Aorta (tissue), 5 donors: ENCODE measurements at regions not wholly inside any gene's neighbourhood (a gene's known extent, or its start where the extent isn't known, plus 50 kb on each side); places are given as distances from the start of the nearest gene placed in this dataset.

Source experiments
- ATAC-seq: fragments of 200-7000 bp; cut with Tn5 transposase; one replicate; pipeline ENCODE4 v1.9.1; 2022; ENCODE audit warnings: moderate library complexity; ENCODE audit not compliant: low FRiP score
- DNase-seq, 2 donors: peaks; one replicate each; pipeline ENCODE4 v3.0.0-alpha.2; 2020
- H3K27ac ChIP-seq, 2 donors: one replicate each; pipeline ENCODE4 v1.5.1; 2013; ENCODE audit warnings: low read length in 2 of 2, mild to moderate bottlenecking in 2 of 2, moderate library complexity in 2 of 2, control low read depth in 1 of 2, inconsistent platforms in 1 of 2, low read depth in 1 of 2
- H3K27me3 ChIP-seq, 2 donors: one replicate each; pipeline ENCODE4 v1.6.1; 2013; ENCODE audit warnings: control low read depth in 1 of 2, low read length in 1 of 2, mild to moderate bottlenecking in 1 of 2, moderate library complexity in 1 of 2; ENCODE audit not compliant: insufficient read depth in 2 of 2, control insufficient read depth in 1 of 2
- H3K36me3 ChIP-seq, 2 donors: one replicate each; pipeline ENCODE4 v1.6.1; 2013; ENCODE audit warnings: control low read depth in 1 of 2, low read length in 1 of 2, mild to moderate bottlenecking in 1 of 2; ENCODE audit not compliant: insufficient read depth in 2 of 2, control insufficient read depth in 1 of 2
- H3K4me1 ChIP-seq, 2 donors: one replicate each; pipeline ENCODE4 v1.6.1; 2013; ENCODE audit warnings: low read length in 2 of 2, control low read depth in 1 of 2, mild to moderate bottlenecking in 1 of 2, moderate library complexity in 1 of 2; ENCODE audit not compliant: insufficient read depth in 2 of 2, control insufficient read depth in 1 of 2
- H3K4me3 ChIP-seq, 2 donors: one replicate each; pipeline ENCODE4 v1.5.1; 2013; ENCODE audit warnings: low read length in 2 of 2, control low read depth in 1 of 2, mild to moderate bottlenecking in 1 of 2
- H3K9me3 ChIP-seq: one replicate; pipeline ENCODE4 v1.6.1; 2013; ENCODE audit warnings: mild to moderate bottlenecking, low read length; ENCODE audit not compliant: control insufficient read depth
- WGBS, 2 donors: extraction: QIAGEN DNeasy Blood & Tissue Kit; methylation state at CpG; one replicate each; pipeline ENCODE4 v1.1.7; 2013; 5-methylcytosine and 5-hydroxymethylcytosine counted together
- intact Hi-C, 2 donors: fragments of 100-400 bp; cut with DNase I; formaldehyde crosslinking; loops; one replicate each; pipeline versions ENCODE4 v1.14.2 to v1.15.0; 2022
- donor health status: healthy with polysubstance abuse.
- donor health status: Bipolar disorder and iron deficiency.
- donor health status: DM: no; HTN: no; CAD: no.
- donor health status: DM: no; HTN: no; CAD: no.
- donor health status: DM: yes; HTN: yes; CAD: no.

GRCh38 chr6:91130126-91130525 lies 543.3 kb upstream of the MAP3K7 start:
- ATAC-seq, result no peak

GRCh38 chr6:91127752-91128151 lies 540.9 kb upstream of the MAP3K7 start:
- Histone ChIP-seq H3K36me3 (no peaks in the 10 kb centered on the region), H3K27ac (no peak overlapping the region), H3K4me1 (no peaks in the 10 kb centered on the region), H3K4me3 (no peak overlapping the region), H3K9me3 (peaks cover 3% of the 10 kb centered on the region), H3K27me3 (peaks cover 0 to 2% of the 10 kb centered on the region in 2 donors)
- DNase-seq, result no peak
- ATAC-seq, result no peak
- intact Hi-C loops, result no loop called here

More at GRCh38 chr6:91130126-91130525, 543.3 kb upstream of the MAP3K7 start:
- H3K4me1 ChIP-seq, result no peaks in the 10 kb centered on the region
- no peak overlapping the region for H3K27ac ChIP-seq
- peaks cover 3% of the 10 kb centered on the region for H3K9me3 ChIP-seq
- H3K27me3 ChIP-seq, result peaks cover 0 to 2% of the 10 kb centered on the region in 2 donors
- no peak overlapping the region for H3K4me3 ChIP-seq
- no peak for DNase-seq
- intact Hi-C loops, result no loop called here
- WGBS, 2 donors, result 31 to 35% methylated on average over 6 of the region's 6 CpGs
- no peaks in the 10 kb centered on the region for H3K36me3 ChIP-seq

- WGBS, 2 donors, result 91 to 93% methylated on average over 5 of the region's 5 CpGs
Observed at GRCh38 chr6:91126876-91127275, 540.0 kb upstream of the MAP3K7 start.

GRCh38 chr6:91117550-91117949 lies 530.7 kb upstream of the MAP3K7 start:
- DNase-seq, result no peak
- Histone ChIP-seq H3K4me1 (no peaks in the 10 kb centered on the region), H3K4me3 (no peak overlapping the region), H3K27ac (no peak overlapping the region), H3K36me3 (no peaks in the 10 kb centered on the region), H3K27me3 (no peaks in the 10 kb centered on the region), H3K9me3 (peaks cover 1% of the 10 kb centered on the region)
- intact Hi-C loops, result no loop called here
- no peak for ATAC-seq

More at GRCh38 chr6:91126876-91127275, 540.0 kb upstream of the MAP3K7 start:
- peaks cover 0 to 2% of the 10 kb centered on the region in 2 donors for H3K27me3 ChIP-seq
- no peak for DNase-seq
- no peak for ATAC-seq
- H3K4me1 ChIP-seq, result no peaks in the 10 kb centered on the region
- no peak overlapping the region for H3K4me3 ChIP-seq
- H3K9me3 ChIP-seq, result peaks cover 3% of the 10 kb centered on the region
- H3K36me3 ChIP-seq, result no peaks in the 10 kb centered on the region
- intact Hi-C loops, result no loop called here
- H3K27ac ChIP-seq, result no peak overlapping the region

- WGBS, 2 donors, result 94 to 97% methylated on average over 2 of the region's 2 CpGs
- no peak overlapping the region for H3K27ac ChIP-seq
Observed at GRCh38 chr6:91114123-91114708, 527.3 kb upstream of the MAP3K7 start.

GRCh38 chr6:91106083-91106482 lies 519.2 kb upstream of the MAP3K7 start:
- H3K9me3 ChIP-seq, result peaks cover 2% of the 10 kb centered on the region
- ATAC-seq (no peak), DNase-seq (no peak)
- intact Hi-C loops, result no loop called here
- WGBS, 2 donors, result 26 to 30% methylated on average over 2 of the region's 2 CpGs
- H3K4me1 ChIP-seq, result no peaks in the 10 kb centered on the region
- no peak overlapping the region for H3K4me3 ChIP-seq
- no peaks in the 10 kb centered on the region for H3K36me3 ChIP-seq
- no peaks in the 10 kb centered on the region for H3K27me3 ChIP-seq
- H3K27ac ChIP-seq, result no peak overlapping the region

More at GRCh38 chr6:91114123-91114708, 527.3 kb upstream of the MAP3K7 start:
- no peak overlapping the region for H3K4me3 ChIP-seq
- H3K27me3 ChIP-seq, result no peaks in the 10 kb centered on the region
- no peak for ATAC-seq
- DNase-seq, result no peak
- intact Hi-C loops, result no loop called here
- H3K9me3 ChIP-seq, result peaks cover 2% of the 10 kb centered on the region
- no peaks in the 10 kb centered on the region for H3K4me1 ChIP-seq
- no peaks in the 10 kb centered on the region for H3K36me3 ChIP-seq

- ATAC-seq, result no peak
- H3K4me1 ChIP-seq, result no peaks in the 10 kb centered on the region
Observed at GRCh38 chr6:91105532-91105931, 518.7 kb upstream of the MAP3K7 start.

GRCh38 chr6:91099479-91099878 lies 512.6 kb upstream of the MAP3K7 start:
- Histone ChIP-seq H3K27me3 (no peaks in the 10 kb centered on the region), H3K4me1 (no peaks in the 10 kb centered on the region), H3K4me3 (no peak overlapping the region), H3K36me3 (no peaks in the 10 kb centered on the region), H3K27ac (no peak overlapping the region), H3K9me3 (no peaks in the 10 kb centered on the region)
- WGBS, 2 donors, result 24 to 33% methylated on average over 1 of the region's 1 CpG
- ATAC-seq (no peak), DNase-seq (no peak)
- intact Hi-C loops, result no loop called here

More at GRCh38 chr6:91105532-91105931, 518.7 kb upstream of the MAP3K7 start:
- no peak for DNase-seq
- Histone ChIP-seq H3K36me3 (no peaks in the 10 kb centered on the region), H3K9me3 (peaks cover 2% of the 10 kb centered on the region), H3K27ac (no peak overlapping the region), H3K27me3 (no peaks in the 10 kb centered on the region), H3K4me3 (no peak overlapping the region)
- intact Hi-C loops, result no loop called here

- no peaks in the 10 kb centered on the region for H3K36me3 ChIP-seq
- WGBS, 2 donors, result 53 to 56% methylated on average over 5 of the region's 5 CpGs
- DNase-seq (no peak), ATAC-seq (no peak)
- no peaks in the 10 kb centered on the region for H3K9me3 ChIP-seq
- no peak overlapping the region for H3K27ac ChIP-seq
- no peaks in the 10 kb centered on the region for H3K4me1 ChIP-seq
- intact Hi-C loops, result no loop called here
- H3K27me3 ChIP-seq, result no peaks in the 10 kb centered on the region
- H3K4me3 ChIP-seq, result no peak overlapping the region
Observed at GRCh38 chr6:91098006-91098405, 511.1 kb upstream of the MAP3K7 start.
